Stimulated activated naive CD8-positive, alpha-beta T cell treated with anti-CD3 and anti-CD28 coated beads, Interleukin-15, amount 100 ng/mL, for 72 hours (primary cell): ENCODE measurements at regions not wholly inside any gene's neighbourhood (a gene's known extent, or its start where the extent isn't known, plus 50 kb on each side); places are given as distances from the start of the nearest gene placed in this dataset.
"Not testable (repeated sequence)": the region's sequence is repeated elsewhere in the genome, so short reads cannot be mapped to it uniquely, and the experiment has no call there.

ENCODE experiments used
- ATAC-seq: fragments of 150-1000 bp; cut with Tn5 transposase; 2 replicates; pipeline ENCODE4 v1.10.0; 2021; ENCODE audit warnings: mild to moderate bottlenecking, moderate library complexity
- DNase-seq, 2 donors: peaks; one replicate each; pipeline ENCODE4 v3.0.0; 2021 to 2022
- H3K27ac Mint-ChIP-seq, 2 donors: one replicate each; pipeline ENCODE4 v1.8.0; 2022; ENCODE audit warnings: mild to moderate bottlenecking in 2 of 2, mixed read lengths in 2 of 2, moderate library complexity in 2 of 2
- H3K27me3 Mint-ChIP-seq: one replicate; pipeline ENCODE4 v1.8.0; 2022; ENCODE audit warnings: mixed read lengths
- H3K4me1 Mint-ChIP-seq: one replicate; pipeline ENCODE4 v1.8.0; 2022; ENCODE audit warnings: mild to moderate bottlenecking, mixed read lengths
- H3K4me3 Mint-ChIP-seq, 2 donors: one replicate each; pipeline ENCODE4 v1.8.0; 2022; ENCODE audit warnings: mild to moderate bottlenecking in 2 of 2, mixed read lengths in 2 of 2, moderate library complexity in 1 of 2
- H3K9me3 Mint-ChIP-seq, 2 donors: one replicate each; pipeline ENCODE4 v1.8.0; 2022; ENCODE audit warnings: mixed read lengths in 2 of 2

DNA sequence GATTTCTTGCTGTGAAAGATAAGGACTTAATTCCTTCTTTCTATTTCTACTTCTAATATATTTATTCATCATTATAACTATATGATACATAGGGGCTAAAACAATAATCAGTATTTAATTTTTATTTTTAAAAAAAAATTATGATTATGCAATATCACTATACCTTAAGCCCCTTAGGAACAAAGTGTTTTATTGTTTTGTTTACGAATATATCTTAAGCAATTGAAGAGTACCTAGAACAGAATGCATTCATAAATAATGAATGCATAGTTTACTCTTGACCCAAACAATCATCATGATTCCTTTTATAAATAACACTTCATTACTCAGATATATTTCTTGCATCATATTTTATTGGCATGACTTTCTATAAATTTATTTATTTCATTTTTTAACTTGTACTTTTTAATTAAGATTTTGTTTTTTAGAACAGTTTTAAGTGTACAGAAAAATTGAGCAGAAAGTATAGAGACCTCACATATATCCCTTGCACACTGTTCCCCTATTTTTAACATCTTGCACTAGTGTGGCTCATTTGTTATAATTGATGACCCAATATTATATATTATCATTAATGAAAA lies 339.9 kb upstream of the SPRY2 start:
- Mint-ChIP-seq H3K4me1 (no peaks in the 10 kb centered on the region), H3K27ac (no peak overlapping the region)
- no peak for ATAC-seq

DNA sequence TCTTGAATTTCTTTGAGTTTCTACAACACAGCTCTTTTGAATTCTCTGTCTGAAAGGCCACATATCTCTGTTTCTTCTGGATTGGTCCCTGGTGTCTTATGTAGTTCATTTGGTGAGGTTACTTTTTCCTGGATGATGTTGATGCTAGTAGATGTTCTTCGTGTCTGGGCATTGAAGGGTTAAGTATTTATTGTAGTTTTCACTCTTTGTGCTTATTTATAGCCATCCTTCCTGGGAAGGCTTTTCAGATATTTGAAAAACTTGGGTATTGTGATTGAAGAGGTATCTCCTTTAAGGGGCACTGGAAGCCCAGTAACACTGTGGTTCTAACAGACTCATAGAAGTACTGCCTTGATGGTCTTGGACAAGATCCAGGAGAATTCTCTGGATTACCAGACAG lies 338.5 kb upstream of the SPRY2 start:
- Mint-ChIP-seq H3K9me3 (peaks cover 0 to 8% of the 10 kb centered on the region in 2 donors), H3K27me3 (no peaks in the 10 kb centered on the region), H3K4me3 (no peak overlapping the region), H3K27ac (no peak overlapping the region), H3K4me1 (no peaks in the 10 kb centered on the region)
- DNase-seq = no peak
- no peak for ATAC-seq

More for the DNA sequence above, 339.9 kb upstream of the SPRY2 start:
- Mint-ChIP-seq H3K27me3 (no peaks in the 10 kb centered on the region), H3K4me3 (no peak overlapping the region), H3K9me3 (peaks cover 0 to 8% of the 10 kb centered on the region in 2 donors)
- DNase-seq = no peak

DNA sequence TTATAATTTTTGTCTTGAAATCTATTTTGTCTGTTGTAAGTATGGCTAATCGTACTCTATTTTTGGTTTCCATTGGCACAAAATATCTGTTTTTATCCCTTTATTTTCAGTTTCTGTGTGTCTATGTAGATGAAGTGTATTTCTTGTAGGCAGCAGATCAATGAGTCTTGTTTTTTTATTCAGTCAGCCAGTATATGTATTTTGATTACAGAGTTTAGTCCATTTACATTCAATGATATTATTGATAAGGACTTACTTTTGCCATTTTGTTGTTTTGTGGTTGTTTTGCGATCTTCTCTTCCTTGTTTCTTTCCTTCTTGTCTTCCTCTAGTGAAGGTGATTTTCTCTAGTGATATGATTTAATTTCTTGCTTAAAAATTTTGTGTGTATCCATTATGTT lies 336.3 kb upstream of the SPRY2 start:
- H3K9me3 Mint-ChIP-seq = peaks cover 0 to 13% of the 10 kb centered on the region in 2 donors
- H3K4me1 Mint-ChIP-seq = no peaks in the 10 kb centered on the region
- no peak overlapping the region for H3K27ac Mint-ChIP-seq
- no peak overlapping the region for H3K4me3 Mint-ChIP-seq
- no peaks in the 10 kb centered on the region for H3K27me3 Mint-ChIP-seq
- ATAC-seq = no peak
- DNase-seq = no peak

DNA sequence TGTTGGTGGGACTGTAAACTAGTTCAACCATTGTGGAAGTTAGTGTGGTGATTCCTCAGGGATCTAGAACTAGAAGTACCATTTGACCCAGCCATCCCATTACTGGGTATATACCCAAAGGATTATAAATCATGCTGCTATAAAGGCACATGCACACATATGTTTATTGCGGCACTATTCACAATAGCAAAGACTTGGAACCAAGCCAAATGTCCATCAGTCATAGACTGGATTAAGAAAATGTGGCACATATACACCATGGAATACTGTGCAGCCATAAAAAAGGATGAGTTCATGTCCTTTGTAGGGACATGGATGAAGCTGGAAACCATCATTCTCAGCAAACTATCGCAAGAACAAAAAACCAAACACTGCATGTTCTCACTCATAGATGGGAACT lies 334.5 kb upstream of the SPRY2 start:
- H3K9me3 Mint-ChIP-seq = peaks cover 13 to 14% of the 10 kb centered on the region in 2 donors
- not testable (repeated sequence) for H3K27ac Mint-ChIP-seq, DNase-seq, H3K27me3 Mint-ChIP-seq, H3K4me1 Mint-ChIP-seq, H3K4me3 Mint-ChIP-seq, ATAC-seq

DNA sequence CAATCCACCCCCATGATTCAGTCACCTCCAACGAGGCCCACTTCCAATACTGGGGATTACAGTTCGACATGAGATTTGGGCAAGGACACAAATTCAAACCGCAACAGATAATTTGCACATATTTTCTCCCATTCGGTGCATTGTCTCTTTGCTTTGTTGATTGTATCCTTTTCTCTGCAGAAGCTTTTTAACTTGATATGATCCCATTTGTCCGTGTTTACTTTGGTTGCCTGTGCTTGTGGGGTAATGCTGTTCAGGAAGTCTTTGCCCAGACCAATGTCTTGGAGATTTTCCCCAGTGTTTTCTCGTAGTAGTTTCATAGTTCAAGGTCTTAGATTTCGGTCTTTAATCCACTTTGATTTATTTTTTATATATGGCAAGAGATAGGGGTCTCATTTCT lies 330.8 kb upstream of the SPRY2 start:
- no peaks in the 10 kb centered on the region for H3K27me3 Mint-ChIP-seq
- ATAC-seq (no peak), DNase-seq (no peak)
- H3K4me1 Mint-ChIP-seq = no peaks in the 10 kb centered on the region
- no peak overlapping the region for H3K27ac Mint-ChIP-seq
- peaks cover 5 to 14% of the 10 kb centered on the region in 2 donors for H3K9me3 Mint-ChIP-seq
- H3K4me3 Mint-ChIP-seq = no peak overlapping the region

DNA sequence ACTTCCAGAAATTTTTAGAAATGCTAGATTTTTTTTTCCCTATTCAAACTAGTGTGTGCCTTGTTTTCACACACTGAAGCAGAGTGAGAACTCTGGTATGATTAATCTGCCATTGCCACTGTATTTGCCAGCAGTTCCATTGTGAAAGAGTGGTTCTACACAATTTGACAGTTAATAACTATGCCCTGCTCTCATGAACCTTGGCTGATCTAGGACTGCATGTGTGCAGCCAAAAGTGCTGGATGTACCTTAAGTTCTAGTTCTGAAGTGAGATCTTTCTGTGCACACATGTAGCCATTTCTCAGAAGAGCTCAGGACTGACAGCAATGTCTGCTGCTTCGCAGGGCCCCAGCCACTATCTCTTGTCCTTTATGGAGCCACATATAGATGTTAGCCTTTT lies 328.2 kb upstream of the SPRY2 start:
- no peaks in the 10 kb centered on the region for H3K27me3 Mint-ChIP-seq
- no peak overlapping the region for H3K4me3 Mint-ChIP-seq
- no peak overlapping the region for H3K27ac Mint-ChIP-seq
- no peak for ATAC-seq
- no peak for DNase-seq
- peaks cover 5 to 14% of the 10 kb centered on the region in 2 donors for H3K9me3 Mint-ChIP-seq
- no peaks in the 10 kb centered on the region for H3K4me1 Mint-ChIP-seq

DNA sequence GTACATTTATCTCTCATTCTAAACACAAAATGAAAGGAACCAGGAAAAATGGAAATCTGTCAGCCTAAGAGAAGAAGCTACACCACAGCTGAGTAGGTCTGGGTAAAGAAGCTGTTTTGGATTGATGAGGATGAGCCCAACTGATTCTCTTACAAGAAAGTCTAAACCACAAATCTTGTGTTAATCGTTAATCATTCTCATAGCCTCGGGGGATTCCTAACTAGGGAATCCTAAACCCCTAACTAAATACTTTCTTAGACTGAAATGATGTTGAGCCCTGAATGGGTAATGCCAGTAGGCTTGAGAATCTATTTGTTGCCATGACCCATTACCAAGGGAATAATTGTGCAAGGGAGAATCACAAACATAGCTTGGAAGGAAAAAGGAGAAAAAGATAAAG lies 327.5 kb upstream of the SPRY2 start:
- Mint-ChIP-seq H3K9me3 (peaks cover under 1 to 14% of the 10 kb centered on the region in 2 donors), H3K4me3 (no peak overlapping the region), H3K27me3 (no peaks in the 10 kb centered on the region), H3K27ac (no peak overlapping the region), H3K4me1 (no peaks in the 10 kb centered on the region)
- no peak for DNase-seq
- ATAC-seq = no peak

DNA sequence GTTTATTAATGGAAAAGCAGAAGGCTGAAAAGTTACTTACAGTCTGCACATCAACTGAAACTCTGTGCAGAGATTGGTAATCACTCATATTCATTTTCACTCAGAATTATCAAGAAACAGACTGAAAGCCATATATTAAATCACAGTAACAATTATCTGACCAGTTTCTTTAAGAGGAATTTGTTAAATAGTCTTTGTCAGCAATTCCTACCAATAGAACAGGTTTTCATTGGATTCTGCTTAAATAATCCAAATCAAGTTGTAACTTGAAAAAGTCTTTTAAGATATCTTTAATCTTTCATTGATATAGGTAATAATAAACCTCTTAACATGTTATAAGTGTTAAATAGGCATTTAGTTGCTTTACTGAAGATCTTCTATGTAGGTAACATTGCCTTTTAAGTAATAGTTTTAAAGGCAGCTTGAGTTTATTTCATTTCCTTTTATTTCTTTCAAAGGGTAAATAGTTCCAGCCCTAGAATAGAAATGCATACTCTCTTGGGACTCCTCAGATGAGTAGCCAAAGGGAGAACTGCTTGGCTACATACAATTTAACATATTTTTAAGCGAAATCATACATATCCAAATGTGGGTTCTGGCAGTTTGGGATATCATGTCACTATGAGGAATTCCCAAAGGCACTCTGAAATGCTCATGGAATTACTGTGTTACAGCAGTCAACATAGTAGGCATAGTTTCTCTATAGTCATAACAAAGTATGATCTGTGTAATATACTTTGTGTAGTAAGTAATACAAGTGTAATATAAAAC lies 326.0 kb upstream of the SPRY2 start:
- Mint-ChIP-seq H3K27me3 (no peaks in the 10 kb centered on the region), H3K4me1 (no peaks in the 10 kb centered on the region), H3K27ac (no peak overlapping the region), H3K9me3 (peaks cover 0 to 13% of the 10 kb centered on the region in 2 donors), H3K4me3 (no peak overlapping the region)
- no peak for DNase-seq
- no peak for ATAC-seq

DNA sequence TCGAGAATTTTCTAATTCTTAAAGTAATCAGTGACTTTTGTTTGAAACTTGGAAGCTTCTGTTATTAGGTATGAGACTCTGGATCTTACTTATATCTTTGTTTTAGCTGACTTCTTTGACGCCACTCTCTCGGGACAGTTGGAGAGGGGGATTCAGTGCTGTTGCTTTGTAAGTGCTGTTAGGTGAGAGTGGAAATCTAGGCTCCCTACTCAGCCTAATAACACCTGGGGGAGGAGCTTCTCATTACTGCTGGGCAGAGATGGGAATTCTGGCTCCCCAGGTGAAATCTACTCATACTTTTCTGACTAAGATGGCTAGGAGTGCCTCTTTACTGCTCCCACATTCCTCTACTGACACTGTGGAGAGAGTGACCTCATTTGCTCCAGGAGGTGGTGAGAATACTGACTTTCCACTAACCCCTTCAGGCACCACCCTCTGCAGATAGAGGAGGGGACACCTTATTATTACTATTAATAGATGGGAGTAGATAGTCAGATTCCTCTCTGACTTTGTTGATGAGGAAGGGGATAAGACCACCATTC lies 324.9 kb upstream of the SPRY2 start:
- Mint-ChIP-seq H3K27ac (no peak overlapping the region), H3K9me3 (peaks cover 0 to 2% of the 10 kb centered on the region in 2 donors), H3K4me3 (no peak overlapping the region), H3K27me3 (no peaks in the 10 kb centered on the region), H3K4me1 (no peaks in the 10 kb centered on the region)
- DNase-seq = no peak
- no peak for ATAC-seq

DNA sequence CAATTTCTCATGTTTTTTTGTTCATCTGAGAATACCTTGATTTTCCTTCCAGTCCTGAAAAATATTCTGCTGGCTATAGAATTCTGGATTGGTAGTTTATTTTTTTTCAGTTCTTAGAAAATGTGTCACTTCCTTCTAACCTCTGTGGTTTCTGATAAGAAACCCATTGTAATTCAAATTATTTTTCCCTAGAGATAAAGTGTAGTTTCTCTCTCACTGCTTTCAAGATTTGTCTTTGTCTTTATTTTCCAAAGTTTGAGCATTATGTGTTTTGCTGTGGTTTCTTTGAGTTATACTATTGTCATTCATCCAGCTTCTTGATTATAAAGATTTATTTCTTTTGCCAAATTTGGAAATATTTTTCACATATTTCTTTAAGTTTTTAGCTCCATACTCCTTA lies 324.0 kb upstream of the SPRY2 start:
- no peaks in the 10 kb centered on the region for H3K4me1 Mint-ChIP-seq
- H3K27me3 Mint-ChIP-seq = no peaks in the 10 kb centered on the region
- no peaks in the 10 kb centered on the region for H3K9me3 Mint-ChIP-seq
- no peak overlapping the region for H3K4me3 Mint-ChIP-seq
- no peak overlapping the region for H3K27ac Mint-ChIP-seq
- ATAC-seq (no peak), DNase-seq (no peak)

DNA sequence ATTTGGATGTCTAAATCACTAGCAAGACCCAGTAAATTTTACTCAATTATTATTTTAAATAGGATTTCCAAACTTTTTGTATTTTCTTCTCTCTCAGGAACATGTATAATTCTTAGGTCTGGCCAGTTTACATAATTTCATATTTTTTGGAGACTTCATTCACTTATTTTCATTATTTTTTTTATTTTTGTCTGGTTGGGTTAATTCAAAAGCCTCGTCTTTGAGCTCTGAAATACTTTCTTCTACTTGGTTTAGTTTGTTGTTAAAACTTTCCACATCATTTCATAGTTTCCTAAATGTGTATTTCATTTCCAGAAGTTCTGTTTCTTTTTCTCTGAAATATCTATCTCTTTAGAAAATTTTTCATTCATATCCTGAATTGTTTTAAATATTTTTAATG lies 322.9 kb upstream of the SPRY2 start:
- H3K27ac Mint-ChIP-seq = no peak overlapping the region
- no peak overlapping the region for H3K4me3 Mint-ChIP-seq
- ATAC-seq = no peak
- no peaks in the 10 kb centered on the region for H3K27me3 Mint-ChIP-seq
- no peak for DNase-seq
- H3K9me3 Mint-ChIP-seq = peaks cover 0 to 3% of the 10 kb centered on the region in 2 donors
- no peaks in the 10 kb centered on the region for H3K4me1 Mint-ChIP-seq

DNA sequence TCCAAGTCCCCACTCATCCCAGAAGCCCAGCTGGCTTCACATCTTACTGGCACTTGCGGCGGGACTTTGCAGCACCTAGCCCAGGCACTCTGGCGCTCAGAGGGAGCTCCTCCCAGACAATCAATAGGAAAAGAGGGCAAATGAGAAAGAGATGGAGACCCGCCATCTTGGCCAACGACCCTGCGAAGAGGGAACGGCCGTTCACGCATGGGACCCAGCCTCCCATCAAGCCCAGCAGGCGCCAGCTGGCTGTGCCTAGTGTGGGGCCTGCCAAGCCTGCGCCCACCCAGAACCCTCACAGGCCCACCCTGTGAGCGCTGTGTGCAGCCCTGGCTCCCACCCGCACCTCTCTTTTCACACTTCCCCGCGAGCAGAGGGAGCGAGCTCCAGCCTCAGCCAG lies 317.8 kb upstream of the SPRY2 start:
- ATAC-seq = no peak
- H3K27me3 Mint-ChIP-seq = peaks cover 7% of the 10 kb centered on the region
- H3K9me3 Mint-ChIP-seq = peaks cover 4 to 29% of the 10 kb centered on the region in 2 donors
- DNase-seq = no peak
- no peak overlapping the region for H3K27ac Mint-ChIP-seq
- no peaks in the 10 kb centered on the region for H3K4me1 Mint-ChIP-seq
- no peak overlapping the region for H3K4me3 Mint-ChIP-seq

DNA sequence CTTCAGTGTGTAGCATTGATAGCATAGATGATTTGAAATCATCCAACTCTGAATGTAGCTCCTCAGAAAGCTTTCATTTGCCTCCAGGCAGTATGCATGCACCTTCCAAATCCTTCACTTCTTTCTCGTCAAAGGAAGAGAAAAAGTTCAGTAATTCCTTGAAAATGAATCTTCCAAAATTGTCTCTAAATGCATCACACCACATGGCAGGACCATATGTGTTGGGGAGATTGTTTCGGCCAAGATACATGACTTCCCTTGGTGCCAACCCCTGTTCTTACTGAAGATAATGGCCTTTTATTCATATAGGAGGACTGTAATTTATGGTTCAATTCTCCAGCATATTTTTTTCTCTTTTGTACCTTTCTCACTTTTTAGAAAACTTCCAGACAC lies 315.6 kb upstream of the SPRY2 start:
- Mint-ChIP-seq H3K4me1 (no peaks in the 10 kb centered on the region), H3K27ac (no peak overlapping the region), H3K27me3 (peaks cover 8% of the 10 kb centered on the region), H3K4me3 (no peak overlapping the region), H3K9me3 (peaks cover 4 to 29% of the 10 kb centered on the region in 2 donors)
- ATAC-seq = no peak
- no peak for DNase-seq

DNA sequence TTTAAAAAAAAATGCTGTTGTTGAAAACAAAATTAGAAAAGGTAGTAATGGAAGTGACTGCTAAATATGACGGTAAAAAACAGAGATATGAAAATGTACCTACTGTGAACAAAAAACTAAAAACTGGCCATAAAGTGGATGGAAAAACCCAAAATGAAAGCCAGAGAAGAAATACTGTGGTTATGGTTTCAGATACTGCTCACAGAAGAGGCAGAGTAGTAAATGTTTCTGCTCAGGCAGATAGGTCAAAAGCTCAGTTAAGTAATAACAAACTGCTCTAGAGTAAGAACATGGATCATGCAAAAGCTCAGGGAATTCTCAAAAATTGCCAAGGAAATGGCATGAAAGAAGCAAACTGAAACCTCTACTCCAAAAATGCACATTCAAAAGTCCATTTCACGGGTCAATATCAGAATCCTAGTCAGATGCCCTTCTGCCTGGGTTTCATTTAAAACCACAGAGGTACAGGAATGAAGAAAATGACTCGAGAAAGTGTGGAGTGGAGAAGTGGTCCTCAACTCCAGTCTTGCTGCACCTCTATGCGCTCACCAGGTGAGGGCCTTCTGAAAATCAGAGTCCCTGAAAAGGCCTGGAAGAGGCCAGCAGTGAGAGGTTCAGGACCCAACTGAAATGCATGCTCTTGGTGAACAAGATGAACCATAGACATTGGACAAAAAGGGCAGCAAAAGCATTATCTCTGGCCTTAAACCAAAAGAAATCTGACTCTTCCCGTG lies 315.0 kb upstream of the SPRY2 start:
- ATAC-seq (no peak), DNase-seq (no peak)

DNA sequence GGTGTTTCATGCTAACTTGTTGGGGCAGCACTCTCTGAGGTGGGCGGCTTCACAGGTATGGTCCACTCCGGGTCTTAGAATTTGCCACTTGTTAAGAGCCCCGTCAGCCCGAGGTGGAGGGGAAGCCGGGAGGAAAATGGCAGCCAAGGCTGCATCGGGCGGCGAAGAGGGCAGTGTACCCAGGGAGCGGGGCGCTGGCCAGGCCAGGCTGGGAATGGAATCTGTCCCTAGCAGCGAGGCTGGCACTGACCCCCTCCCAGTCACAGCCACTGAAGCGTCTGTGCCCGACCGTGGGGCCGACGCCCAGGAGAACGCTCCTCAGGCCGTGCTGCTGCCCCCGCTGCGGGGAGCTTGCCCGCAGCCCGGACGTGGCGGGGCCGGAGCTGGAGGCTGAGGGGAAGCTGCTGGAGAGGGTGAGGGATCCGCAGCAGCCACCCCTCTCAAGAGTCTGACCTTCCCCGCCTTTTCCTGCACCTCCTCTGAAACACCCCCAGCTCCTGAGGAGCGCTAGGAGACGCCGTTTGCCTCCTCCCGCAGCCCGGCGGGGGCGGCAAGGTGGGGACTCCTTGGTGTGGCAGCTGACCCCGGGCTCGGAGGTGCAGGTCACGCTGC lies 313.8 kb upstream of the SPRY2 start:
- DNase-seq = no peak
- ATAC-seq = peak; percentile 39
- Mint-ChIP-seq H3K27me3 (peaks cover 8% of the 10 kb centered on the region), H3K9me3 (peaks cover 8 to 29% of the 10 kb centered on the region in 2 donors), H3K27ac (no peak overlapping the region), H3K4me3 (no peak overlapping the region), H3K4me1 (no peaks in the 10 kb centered on the region)

More for the DNA sequence above, 315.0 kb upstream of the SPRY2 start:
- no peak overlapping the region for H3K4me3 Mint-ChIP-seq
- H3K27me3 Mint-ChIP-seq = peaks cover 8% of the 10 kb centered on the region
- no peak overlapping the region for H3K27ac Mint-ChIP-seq
- H3K4me1 Mint-ChIP-seq = no peaks in the 10 kb centered on the region
- H3K9me3 Mint-ChIP-seq = peaks cover 4 to 29% of the 10 kb centered on the region in 2 donors
